ENCODE measurements at regions not wholly inside any gene's neighbourhood (a gene's known extent, or its start where the extent isn't known, plus 50 kb on each side); places are given as distances from the start of the nearest gene placed in this dataset.

- DNase-seq = no peak
These were observed 127.5 kb downstream of the TWIST2 start for GRCh38 chr2:238975408-238975807.

GRCh38 chr2:238978497-238978896 lies 130.6 kb downstream of the TWIST2 start:
- Histone ChIP-seq H2BK120ac (ENCODE audit: low read depth, low read length) (no peak overlapping the region), H3K23ac (ENCODE audit: low read length) (no peak overlapping the region), H3K4me3 (ENCODE audit: low read length) (no peak overlapping the region), H3K79me2 (ENCODE audit: control insufficient read depth, insufficient read depth, low read length) (no peaks in the 10 kb centered on the region), H3K4me1 (ENCODE audit: control insufficient read depth, low read depth, low read length) (no peaks in the 10 kb centered on the region), H3K27ac (ENCODE audit: low read depth, low read length) (no peak overlapping the region), H3K56ac (ENCODE audit: low read length) (no peak overlapping the region), H2AK5ac (ENCODE audit: low read length) (no peak overlapping the region), H3K4ac (ENCODE audit: low read depth, low read length) (no peak overlapping the region), H3K4me2 (ENCODE audit: low read length) (no peak overlapping the region), H3K79me1 (ENCODE audit: low read length) (no peaks in the 10 kb centered on the region), H3K36me3 (ENCODE audit: control insufficient read depth, insufficient read depth, low read length) (no peaks in the 10 kb centered on the region), H2BK5ac (ENCODE audit: low read length) (no peak overlapping the region), H4K5ac (ENCODE audit: low read length) (no peak overlapping the region), H3K18ac (ENCODE audit: low read length) (no peak overlapping the region), H3K9ac (ENCODE audit: low read length) (no peak overlapping the region), H3K27me3 (ENCODE audit: insufficient read depth, low read length, poor library complexity) (no peaks in the 10 kb centered on the region), H2BK15ac (replicated peaks; ENCODE audit: low read depth) (no peak overlapping the region), H4K8ac (ENCODE audit: low read depth, low read length) (no peak overlapping the region)
- WGBS (ENCODE audit: extremely low coverage, insufficient coverage, low lambda C conversion rate) = no CpG with 5 or more reads among the region's 4 CpGs
- no peak for DNase-seq

More at GRCh38 chr2:238975408-238975807, 127.5 kb downstream of the TWIST2 start:
- Histone ChIP-seq H3K4me1 (ENCODE audit: control insufficient read depth, low read depth, low read length) (no peaks in the 10 kb centered on the region), H2BK120ac (ENCODE audit: low read depth, low read length) (no peak overlapping the region), H3K23ac (ENCODE audit: low read length) (no peak overlapping the region), H3K27me3 (ENCODE audit: insufficient read depth, low read length, poor library complexity) (no peaks in the 10 kb centered on the region), H4K8ac (ENCODE audit: low read depth, low read length) (no peak overlapping the region), H3K4me3 (ENCODE audit: low read length) (no peak overlapping the region), H3K9ac (ENCODE audit: low read length) (no peak overlapping the region), H3K56ac (ENCODE audit: low read length) (no peak overlapping the region), H3K4ac (ENCODE audit: low read depth, low read length) (no peak overlapping the region), H2AK5ac (ENCODE audit: low read length) (no peak overlapping the region), H2BK15ac (replicated peaks; ENCODE audit: low read depth) (no peak overlapping the region), H3K27ac (ENCODE audit: low read depth, low read length) (no peak overlapping the region), H3K79me2 (ENCODE audit: control insufficient read depth, insufficient read depth, low read length) (no peaks in the 10 kb centered on the region), H3K36me3 (ENCODE audit: control insufficient read depth, insufficient read depth, low read length) (no peaks in the 10 kb centered on the region), H3K18ac (ENCODE audit: low read length) (no peak overlapping the region), H4K5ac (ENCODE audit: low read length) (no peak overlapping the region), H3K4me2 (ENCODE audit: low read length) (no peak overlapping the region), H2BK5ac (ENCODE audit: low read length) (no peak overlapping the region), H3K79me1 (ENCODE audit: low read length) (no peaks in the 10 kb centered on the region)
- no CpG with 5 or more reads among the region's 2 CpGs for WGBS (ENCODE audit: extremely low coverage, insufficient coverage, low lambda C conversion rate)

DNA sequence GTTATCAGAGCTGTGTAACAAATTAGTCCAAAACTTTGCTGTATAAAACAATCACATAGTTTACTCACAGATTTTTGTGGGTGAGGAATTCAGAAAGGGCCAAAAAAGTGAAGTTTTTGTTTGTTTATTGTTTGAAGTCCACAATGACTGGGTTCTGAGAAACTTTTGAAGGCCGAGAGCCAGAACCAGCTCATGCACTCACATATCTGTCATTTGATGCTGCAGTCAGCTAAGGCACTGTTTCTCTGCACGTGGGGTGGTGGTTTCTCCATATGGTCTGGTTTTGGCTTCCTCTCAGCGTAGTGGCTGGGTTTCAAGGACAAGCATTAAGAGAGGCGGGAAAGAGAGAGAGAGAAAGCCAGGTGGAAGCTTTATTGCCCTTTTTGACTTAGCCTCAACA lies 131.8 kb downstream of the TWIST2 start:
- H2BK15ac ChIP-seq (replicated peaks; ENCODE audit: low read depth) = no peak overlapping the region
- H4K8ac ChIP-seq (ENCODE audit: low read depth, low read length) = no peak overlapping the region
- no peaks in the 10 kb centered on the region for H3K4me1 ChIP-seq (ENCODE audit: control insufficient read depth, low read depth, low read length)
- H3K23ac ChIP-seq (ENCODE audit: low read length) = no peak overlapping the region
- H3K27ac ChIP-seq (ENCODE audit: low read depth, low read length) = no peak overlapping the region
- H3K27me3 ChIP-seq (ENCODE audit: insufficient read depth, low read length, poor library complexity) = no peaks in the 10 kb centered on the region
- H3K9ac ChIP-seq (ENCODE audit: low read length) = no peak overlapping the region
- no peak overlapping the region for H3K56ac ChIP-seq (ENCODE audit: low read length)
- no peaks in the 10 kb centered on the region for H3K79me2 ChIP-seq (ENCODE audit: control insufficient read depth, insufficient read depth, low read length)
- no peak overlapping the region for H4K5ac ChIP-seq (ENCODE audit: low read length)
- no peak overlapping the region for H2BK5ac ChIP-seq (ENCODE audit: low read length)
- H3K4me2 ChIP-seq (ENCODE audit: low read length) = no peak overlapping the region
- no peak overlapping the region for H2AK5ac ChIP-seq (ENCODE audit: low read length)
- no peak overlapping the region for H3K4ac ChIP-seq (ENCODE audit: low read depth, low read length)
- no peak overlapping the region for H2BK120ac ChIP-seq (ENCODE audit: low read depth, low read length)
- no peak overlapping the region for H3K4me3 ChIP-seq (ENCODE audit: low read length)
- WGBS (ENCODE audit: extremely low coverage, insufficient coverage, low lambda C conversion rate) = no CpG with 5 or more reads among the region's 4 CpGs
- no peak for DNase-seq
- no peak overlapping the region for H3K18ac ChIP-seq (ENCODE audit: low read length)
- no peaks in the 10 kb centered on the region for H3K79me1 ChIP-seq (ENCODE audit: low read length)
- H3K36me3 ChIP-seq (ENCODE audit: control insufficient read depth, insufficient read depth, low read length) = no peaks in the 10 kb centered on the region

DNA sequence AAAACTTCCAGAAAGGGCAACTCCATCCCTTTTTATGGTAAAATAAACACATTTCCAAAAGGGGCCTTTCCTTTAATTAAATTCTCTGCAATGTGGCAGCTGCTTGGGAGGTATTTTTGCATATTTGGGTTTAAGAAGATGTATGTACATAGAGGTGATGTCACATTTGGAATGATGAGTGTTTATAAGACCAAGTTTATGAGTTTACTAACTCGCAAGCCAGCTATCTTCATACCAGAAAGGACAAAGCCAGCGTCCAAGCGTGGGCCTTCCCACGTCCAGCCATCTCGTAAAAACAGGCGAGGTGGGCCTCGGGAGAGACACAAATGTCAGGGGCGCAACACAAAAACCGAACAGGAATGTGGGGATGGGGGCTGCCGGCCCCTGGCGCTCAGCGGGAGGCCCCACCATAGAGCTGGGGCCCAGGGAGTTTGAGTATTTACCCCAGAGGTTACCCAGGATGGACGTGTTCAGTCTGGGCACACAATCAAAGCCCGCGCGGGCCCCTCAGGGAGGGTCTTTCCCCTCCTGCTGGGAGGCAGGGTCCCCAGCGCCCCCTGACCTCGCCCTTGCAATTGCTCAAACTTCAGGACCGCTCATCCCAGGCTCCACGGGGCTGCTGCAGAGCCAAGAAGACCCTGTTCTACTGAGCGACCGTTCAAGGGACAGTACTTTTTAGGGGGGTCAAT lies 137.3 kb downstream of the TWIST2 start:
- Histone ChIP-seq H3K56ac (ENCODE audit: low read length) (no peak overlapping the region), H3K27ac (ENCODE audit: low read depth, low read length) (no peak overlapping the region), H4K8ac (ENCODE audit: low read depth, low read length) (no peak overlapping the region), H3K4me1 (ENCODE audit: control insufficient read depth, low read depth, low read length) (no peaks in the 10 kb centered on the region), H3K9ac (ENCODE audit: low read length) (no peak overlapping the region), H3K36me3 (ENCODE audit: control insufficient read depth, insufficient read depth, low read length) (no peaks in the 10 kb centered on the region), H3K4me3 (ENCODE audit: low read length) (no peak overlapping the region), H2BK5ac (ENCODE audit: low read length) (no peak overlapping the region), H3K79me1 (ENCODE audit: low read length) (no peaks in the 10 kb centered on the region), H3K4me2 (ENCODE audit: low read length) (no peak overlapping the region), H3K18ac (ENCODE audit: low read length) (no peak overlapping the region), H4K5ac (ENCODE audit: low read length) (no peak overlapping the region), H3K23ac (ENCODE audit: low read length) (no peak overlapping the region), H2BK15ac (replicated peaks; ENCODE audit: low read depth) (no peak overlapping the region), H3K4ac (ENCODE audit: low read depth, low read length) (no peak overlapping the region), H3K79me2 (ENCODE audit: control insufficient read depth, insufficient read depth, low read length) (no peaks in the 10 kb centered on the region), H3K27me3 (ENCODE audit: insufficient read depth, low read length, poor library complexity) (no peaks in the 10 kb centered on the region), H2BK120ac (ENCODE audit: low read depth, low read length) (no peak overlapping the region), H2AK5ac (ENCODE audit: low read length) (no peak overlapping the region)
- WGBS (ENCODE audit: extremely low coverage, insufficient coverage, low lambda C conversion rate) = no CpG with 5 or more reads among the region's 22 CpGs
- DNase-seq = no peak

DNA sequence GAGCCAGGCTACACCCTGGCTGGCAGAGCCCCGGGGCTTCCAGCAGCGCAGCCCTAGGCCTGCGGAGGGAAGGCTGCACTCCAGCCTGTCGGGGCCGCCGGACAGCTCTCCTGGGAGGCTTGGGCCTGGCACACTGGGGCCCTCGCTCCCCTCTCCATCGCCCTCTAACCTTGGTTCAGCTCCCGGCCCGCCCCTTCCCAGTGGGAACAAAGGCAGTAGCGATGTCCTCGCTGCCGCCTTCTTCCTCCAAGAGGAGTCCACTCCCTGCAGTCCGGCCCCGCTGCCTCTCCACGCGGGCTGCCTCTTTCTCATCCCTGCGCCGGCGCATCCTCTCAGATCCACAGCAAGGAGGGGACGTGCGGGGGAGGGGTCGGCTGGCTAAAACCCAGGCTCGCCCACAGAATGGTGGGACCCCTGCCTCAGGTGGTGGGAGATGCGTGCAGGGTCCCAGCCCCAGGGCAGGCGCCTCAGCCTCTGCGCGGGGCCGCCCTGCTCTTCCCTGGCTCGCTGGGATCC lies 138.1 kb downstream of the TWIST2 start:
- no peaks in the 10 kb centered on the region for H3K27me3 ChIP-seq (ENCODE audit: insufficient read depth, low read length, poor library complexity)
- H2BK120ac ChIP-seq (ENCODE audit: low read depth, low read length) = no peak overlapping the region
- H2BK5ac ChIP-seq (ENCODE audit: low read length) = no peak overlapping the region
- no peak overlapping the region for H4K8ac ChIP-seq (ENCODE audit: low read depth, low read length)
- no peaks in the 10 kb centered on the region for H3K79me1 ChIP-seq (ENCODE audit: low read length)
- H2AK5ac ChIP-seq (ENCODE audit: low read length) = no peak overlapping the region
- no peak overlapping the region for H3K4me2 ChIP-seq (ENCODE audit: low read length)
- H3K23ac ChIP-seq (ENCODE audit: low read length) = no peak overlapping the region
- H3K36me3 ChIP-seq (ENCODE audit: control insufficient read depth, insufficient read depth, low read length) = no peaks in the 10 kb centered on the region
- no peak overlapping the region for H2BK15ac ChIP-seq (replicated peaks; ENCODE audit: low read depth)
- no CpG with 5 or more reads among the region's 30 CpGs for WGBS (ENCODE audit: extremely low coverage, insufficient coverage, low lambda C conversion rate)
- H3K4ac ChIP-seq (ENCODE audit: low read depth, low read length) = no peak overlapping the region
- no peaks in the 10 kb centered on the region for H3K79me2 ChIP-seq (ENCODE audit: control insufficient read depth, insufficient read depth, low read length)
- H3K27ac ChIP-seq (ENCODE audit: low read depth, low read length) = no peak overlapping the region
- H3K4me3 ChIP-seq (ENCODE audit: low read length) = no peak overlapping the region
- no peaks in the 10 kb centered on the region for H3K4me1 ChIP-seq (ENCODE audit: control insufficient read depth, low read depth, low read length)
- no peak for DNase-seq
- no peak overlapping the region for H4K5ac ChIP-seq (ENCODE audit: low read length)
- H3K18ac ChIP-seq (ENCODE audit: low read length) = no peak overlapping the region
- no peak overlapping the region for H3K56ac ChIP-seq (ENCODE audit: low read length)
- H3K9ac ChIP-seq (ENCODE audit: low read length) = no peak overlapping the region
